ENCODE measurements at regions not wholly inside any gene's neighbourhood (a gene's known extent, or its start where the extent isn't known, plus 50 kb on each side); places are given as distances from the start of the nearest gene placed in this dataset.

GRCh38 chr4:16418814-16419213 is 192.5 kb upstream of the TAPT1 start:
- Histone ChIP-seq H3K36me3 (ENCODE audit: control insufficient read depth, insufficient read depth, low read length) (no peaks in the 10 kb centered on the region), H3K4me3 (ENCODE audit: low read depth, low read length) (no peak overlapping the region), H3K27me3 (ENCODE audit: control insufficient read depth, insufficient read depth, low read length) (no peaks in the 10 kb centered on the region)
- ChIA-PET CTCF (no interaction called here), POLR2A (no interaction called here)
- TF ChIP-seq, protein P1, sequence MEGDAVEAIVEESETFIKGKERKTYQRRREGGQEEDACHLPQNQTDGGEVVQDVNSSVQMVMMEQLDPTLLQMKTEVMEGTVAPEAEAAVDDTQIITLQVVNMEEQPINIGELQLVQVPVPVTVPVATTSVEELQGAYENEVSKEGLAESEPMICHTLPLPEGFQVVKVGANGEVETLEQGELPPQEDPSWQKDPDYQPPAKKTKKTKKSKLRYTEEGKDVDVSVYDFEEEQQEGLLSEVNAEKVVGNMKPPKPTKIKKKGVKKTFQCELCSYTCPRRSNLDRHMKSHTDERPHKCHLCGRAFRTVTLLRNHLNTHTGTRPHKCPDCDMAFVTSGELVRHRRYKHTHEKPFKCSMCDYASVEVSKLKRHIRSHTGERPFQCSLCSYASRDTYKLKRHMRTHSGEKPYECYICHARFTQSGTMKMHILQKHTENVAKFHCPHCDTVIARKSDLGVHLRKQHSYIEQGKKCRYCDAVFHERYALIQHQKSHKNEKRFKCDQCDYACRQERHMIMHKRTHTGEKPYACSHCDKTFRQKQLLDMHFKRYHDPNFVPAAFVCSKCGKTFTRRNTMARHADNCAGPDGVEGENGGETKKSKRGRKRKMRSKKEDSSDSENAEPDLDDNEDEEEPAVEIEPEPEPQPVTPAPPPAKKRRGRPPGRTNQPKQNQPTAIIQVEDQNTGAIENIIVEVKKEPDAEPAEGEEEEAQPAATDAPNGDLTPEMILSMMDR (IDR thresholded peaks at IDR 0.05; ENCODE audit: insufficient read depth, low read depth, low read length) = no peak
- no peak for DNase-seq (ENCODE audit: low read depth)

GRCh38 chr4:16417198-16417597 is 190.9 kb upstream of the TAPT1 start:
- no peaks in the 10 kb centered on the region for H3K36me3 ChIP-seq (ENCODE audit: control insufficient read depth, insufficient read depth, low read length)
- H3K27me3 ChIP-seq (ENCODE audit: control insufficient read depth, insufficient read depth, low read length) = no peaks in the 10 kb centered on the region
- no peak for DNase-seq (ENCODE audit: low read depth)
- POLR2A ChIA-PET = no interaction called here
- CTCF ChIA-PET = no interaction called here
- TF ChIP-seq, protein P1 (IDR thresholded peaks at IDR 0.05; ENCODE audit: insufficient read depth, low read depth, low read length) = no peak
- no peak overlapping the region for H3K4me3 ChIP-seq (ENCODE audit: low read depth, low read length)

- TF ChIP-seq, protein P1 (IDR thresholded peaks at IDR 0.05; ENCODE audit: insufficient read depth, low read depth, low read length) = no peak
- CTCF ChIA-PET = no interaction called here
- POLR2A ChIA-PET = no interaction called here
- no peak for DNase-seq (ENCODE audit: low read depth)
- no peak overlapping the region for H3K4me3 ChIP-seq (ENCODE audit: low read depth, low read length)
- no peaks in the 10 kb centered on the region for H3K27me3 ChIP-seq (ENCODE audit: control insufficient read depth, insufficient read depth, low read length)
- no peaks in the 10 kb centered on the region for H3K36me3 ChIP-seq (ENCODE audit: control insufficient read depth, insufficient read depth, low read length)
Observed at GRCh38 chr4:16416601-16417000, 190.3 kb upstream of the TAPT1 start.

DNA sequence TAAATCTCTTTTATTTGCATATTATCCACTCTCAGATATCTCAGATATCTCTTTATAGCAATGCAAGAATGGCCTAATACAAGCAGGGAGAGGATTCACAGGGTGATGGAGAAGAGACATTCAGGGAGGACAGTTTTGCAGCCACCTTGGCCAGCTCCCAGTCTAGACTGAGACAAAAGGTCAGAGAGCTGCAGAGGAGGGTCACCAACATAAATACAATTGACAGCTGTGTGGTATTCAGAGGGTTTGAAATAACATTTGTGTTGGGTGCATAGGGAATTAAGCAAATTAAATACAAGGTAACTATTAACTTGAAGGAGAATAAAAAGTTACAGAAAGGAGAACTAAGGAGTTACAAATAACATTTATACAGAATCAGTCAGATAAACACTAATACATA is 189.5 kb upstream of the TAPT1 start:
- ChIA-PET POLR2A (no interaction called here), CTCF (no interaction called here)
- H3K36me3 ChIP-seq (ENCODE audit: control insufficient read depth, insufficient read depth, low read length) = no peaks in the 10 kb centered on the region
- no peak overlapping the region for H3K4me3 ChIP-seq (ENCODE audit: low read depth, low read length)
- no peaks in the 10 kb centered on the region for H3K27me3 ChIP-seq (ENCODE audit: control insufficient read depth, insufficient read depth, low read length)
- DNase-seq (ENCODE audit: low read depth) = no peak
- TF ChIP-seq, protein P1 (IDR thresholded peaks at IDR 0.05; ENCODE audit: insufficient read depth, low read depth, low read length) = no peak

GRCh38 chr4:16413814-16414555 is 187.7 kb upstream of the TAPT1 start:
- no peaks in the 10 kb centered on the region for H3K27me3 ChIP-seq (ENCODE audit: control insufficient read depth, insufficient read depth, low read length)
- TF ChIP-seq, protein P1 (IDR thresholded peaks at IDR 0.05; ENCODE audit: insufficient read depth, low read depth, low read length) = no peak
- ChIA-PET CTCF (no interaction called here), POLR2A (no interaction called here)
- no peaks in the 10 kb centered on the region for H3K36me3 ChIP-seq (ENCODE audit: control insufficient read depth, insufficient read depth, low read length)
- H3K4me3 ChIP-seq (ENCODE audit: low read depth, low read length) = no peak overlapping the region
- DNase-seq (ENCODE audit: low read depth) = no peak
